ENCODE measurements at regions not wholly inside any gene's neighbourhood (a gene's known extent, or its start where the extent isn't known, plus 50 kb on each side); places are given as distances from the start of the nearest gene placed in this dataset.

DNA sequence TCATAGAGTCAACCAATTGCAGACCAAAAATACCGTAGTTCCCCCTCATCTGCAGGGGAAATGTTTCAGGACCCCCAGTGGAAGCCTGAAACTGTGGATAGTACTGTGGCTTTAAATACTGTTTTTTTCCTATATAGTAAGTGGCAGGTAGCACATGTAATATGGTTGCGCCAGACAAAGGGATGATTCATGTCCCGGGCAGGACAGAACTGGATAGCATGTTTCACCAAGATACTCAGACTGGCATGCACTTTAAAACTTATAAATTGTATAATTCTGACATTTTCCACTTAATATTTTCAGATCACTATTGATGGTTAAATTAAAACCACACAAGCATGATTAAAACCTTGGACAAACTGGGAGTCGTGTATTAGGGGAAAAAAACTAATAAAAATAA lies 276.3 kb upstream of the AGA start:
- DNase-seq (ENCODE audit: extremely low read depth, insufficient read length): no peak

GRCh38 chr4:177726111-177726510 lies 283.9 kb upstream of the AGA start:
- Histone ChIP-seq H3K27me3 (replicated peaks; ENCODE audit: control insufficient read depth, insufficient read depth, low read length) (no peaks in the 10 kb centered on the region), H3K4me3 (replicated peaks; ENCODE audit: low read depth, low read length) (no peak overlapping the region), H3K36me3 (ENCODE audit: control insufficient read depth, insufficient read depth, low read length) (no peaks in the 10 kb centered on the region)
- no peak for DNase-seq (ENCODE audit: extremely low read depth, insufficient read length)
- no peak for TF ChIP-seq CTCF (IDR thresholded peaks at IDR 0.05; ENCODE audit: insufficient read depth, low read length, poor library complexity, severe bottlenecking)

More for the DNA sequence above, 276.3 kb upstream of the AGA start:
- Histone ChIP-seq H3K27me3 (replicated peaks; ENCODE audit: control insufficient read depth, insufficient read depth, low read length) (no peaks in the 10 kb centered on the region), H3K4me3 (replicated peaks; ENCODE audit: low read depth, low read length) (no peak overlapping the region), H3K36me3 (ENCODE audit: control insufficient read depth, insufficient read depth, low read length) (no peaks in the 10 kb centered on the region)
- no peak for TF ChIP-seq CTCF (IDR thresholded peaks at IDR 0.05; ENCODE audit: insufficient read depth, low read length, poor library complexity, severe bottlenecking)

DNA sequence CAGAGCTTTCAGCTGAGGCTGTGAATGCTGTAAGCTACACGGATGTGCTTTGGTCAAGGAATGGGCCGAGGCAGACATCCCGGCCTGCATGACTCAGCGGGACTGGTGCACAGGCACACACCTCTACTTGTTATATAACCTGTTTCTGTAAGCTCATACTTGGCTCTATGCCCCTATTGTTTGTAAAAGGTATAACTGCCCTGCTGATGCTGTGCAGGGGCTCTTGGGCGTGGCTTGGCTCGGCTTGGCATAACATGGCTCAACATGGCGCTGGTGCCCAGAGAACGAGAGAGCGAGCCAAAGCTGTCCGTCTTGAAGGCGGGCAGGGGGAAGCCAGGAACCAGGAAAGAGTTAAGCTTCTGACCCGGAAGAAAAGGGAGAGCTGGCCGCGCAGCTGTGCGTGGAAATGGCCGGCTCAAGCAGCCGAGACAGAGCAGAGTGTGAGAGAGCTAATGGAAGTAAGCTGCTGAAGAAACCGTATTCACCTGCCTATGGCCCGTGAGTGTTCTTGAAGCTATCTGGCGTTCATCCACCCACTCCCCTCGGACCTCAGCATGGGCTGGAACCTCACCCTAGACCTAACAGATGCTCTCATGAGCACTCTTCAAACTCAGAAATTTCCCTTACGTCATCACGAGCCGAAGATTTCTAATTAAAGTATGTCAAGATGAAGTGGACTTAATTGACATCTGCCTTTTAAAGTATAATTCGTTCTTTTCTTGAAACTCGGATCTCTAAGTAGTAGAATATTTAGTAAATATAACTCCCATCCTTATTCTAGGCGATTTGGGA lies 286.3 kb upstream of the AGA start:
- DNase-seq (ENCODE audit: extremely low read depth, insufficient read length): no peak
- H3K27me3 ChIP-seq (replicated peaks; ENCODE audit: control insufficient read depth, insufficient read depth, low read length): no peaks in the 10 kb centered on the region
- no peak overlapping the region for H3K4me3 ChIP-seq (replicated peaks; ENCODE audit: low read depth, low read length)
- no peak for TF ChIP-seq CTCF (IDR thresholded peaks at IDR 0.05; ENCODE audit: insufficient read depth, low read length, poor library complexity, severe bottlenecking)
- H3K36me3 ChIP-seq (ENCODE audit: control insufficient read depth, insufficient read depth, low read length): no peaks in the 10 kb centered on the region

DNA sequence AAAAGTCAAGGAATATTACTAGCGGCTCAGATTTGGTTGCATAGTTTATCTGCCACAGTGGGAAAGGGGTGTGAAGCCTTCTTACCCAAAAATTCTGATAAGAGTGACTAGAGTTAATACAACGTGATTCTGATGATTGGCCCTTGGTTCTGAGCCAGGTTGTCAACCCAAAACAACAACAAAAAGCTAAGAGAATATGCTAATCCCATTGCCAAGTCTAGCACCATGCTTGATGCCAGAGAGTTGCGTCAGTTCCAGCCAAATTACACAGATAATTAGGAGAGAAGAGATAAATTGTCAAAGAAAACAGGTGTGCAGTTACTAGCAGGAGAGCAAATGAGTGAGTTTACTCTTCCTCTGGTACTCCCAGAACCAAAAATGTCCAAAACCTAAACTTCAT lies 287.4 kb upstream of the AGA start:
- Histone ChIP-seq H3K4me3 (replicated peaks; ENCODE audit: low read depth, low read length) (no peak overlapping the region), H3K36me3 (ENCODE audit: control insufficient read depth, insufficient read depth, low read length) (no peaks in the 10 kb centered on the region), H3K27me3 (replicated peaks; ENCODE audit: control insufficient read depth, insufficient read depth, low read length) (no peaks in the 10 kb centered on the region)
- no peak for DNase-seq (ENCODE audit: extremely low read depth, insufficient read length)
- TF ChIP-seq CTCF (IDR thresholded peaks at IDR 0.05; ENCODE audit: insufficient read depth, low read length, poor library complexity, severe bottlenecking): no peak

- H3K36me3 ChIP-seq (ENCODE audit: control insufficient read depth, insufficient read depth, low read length): no peaks in the 10 kb centered on the region
- DNase-seq (ENCODE audit: extremely low read depth, insufficient read length): no peak
- no peak for TF ChIP-seq CTCF (IDR thresholded peaks at IDR 0.05; ENCODE audit: insufficient read depth, low read length, poor library complexity, severe bottlenecking)
- H3K4me3 ChIP-seq (replicated peaks; ENCODE audit: low read depth, low read length): no peak overlapping the region
- no peaks in the 10 kb centered on the region for H3K27me3 ChIP-seq (replicated peaks; ENCODE audit: control insufficient read depth, insufficient read depth, low read length)
Measured at GRCh38 chr4:177737387-177737940, 295.2 kb upstream of the AGA start.
